Endothelial cell of hepatic sinusoid (primary cell): ENCODE measurements at regions not wholly inside any gene's neighbourhood (a gene's known extent, or its start where the extent isn't known, plus 50 kb on each side); places are given as distances from the start of the nearest gene placed in this dataset.

Source experiments
- in situ Hi-C: cut with HindIII; loops from 2 replicates; pipeline ENCODE4 v1.10.0; 2017; ENCODE audit warnings: low sequenced_read_pairs

GRCh38 chr10:88081457-88082054, 218.1 kb downstream of the PTEN start:
- in situ Hi-C loops = no loop called here

DNA sequence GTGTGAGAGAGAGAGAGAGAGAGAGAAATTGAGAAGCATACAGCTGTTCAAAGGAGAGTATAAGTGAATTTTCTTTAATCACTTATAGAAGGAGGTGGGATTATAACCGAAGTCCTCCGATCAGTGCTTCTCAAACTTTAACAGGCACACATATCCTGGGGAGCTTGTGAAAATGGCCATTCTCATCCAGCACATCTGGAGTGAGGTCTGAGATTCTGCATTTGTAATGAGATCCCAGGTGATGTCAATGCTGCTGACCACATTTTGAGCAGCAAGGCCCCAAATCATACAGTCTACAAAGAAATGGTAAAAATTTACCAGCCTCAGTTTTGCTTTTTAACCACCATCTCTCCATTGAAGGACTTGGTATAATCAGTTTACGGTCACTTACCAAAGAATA, 219.0 kb downstream of the PTEN start:
- in situ Hi-C loops = no loop called here

DNA sequence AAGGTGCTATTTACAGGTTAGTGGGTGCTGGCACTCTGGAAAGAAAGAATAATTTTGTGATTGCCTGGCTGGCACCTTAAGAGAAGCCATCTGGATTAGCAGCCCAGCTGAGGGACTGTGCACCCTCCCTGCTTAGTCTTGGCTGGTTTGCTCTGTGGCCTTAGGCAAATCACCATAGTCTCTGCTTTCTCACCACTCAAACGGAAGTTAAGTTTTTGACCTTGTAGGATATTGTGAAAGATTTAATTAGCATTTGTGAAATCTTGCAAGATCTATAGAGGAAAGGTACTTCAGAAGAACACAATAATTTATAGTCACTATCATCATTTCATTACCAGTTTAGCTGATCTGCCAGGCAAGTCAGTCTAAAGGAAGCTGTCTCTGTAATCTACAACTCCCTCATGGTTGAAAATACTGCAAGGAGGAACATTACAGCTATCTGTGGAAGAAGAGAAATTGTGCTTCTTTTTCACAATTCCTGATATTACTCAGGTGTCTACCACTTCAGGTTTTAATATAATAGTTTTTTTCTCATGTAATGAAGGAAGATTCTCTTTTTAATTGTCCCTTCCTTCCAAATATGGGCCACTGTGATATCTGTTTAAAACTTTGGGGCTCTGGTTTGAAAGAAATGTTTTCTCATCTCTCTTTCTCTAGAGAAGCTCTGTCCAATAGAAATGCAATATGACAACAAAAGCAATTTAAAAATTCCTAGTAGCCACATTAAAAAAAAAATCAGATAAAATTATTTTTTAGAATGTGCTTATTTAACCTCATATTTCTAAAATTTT, 219.6 kb downstream of the PTEN start:
- in situ Hi-C loops = no loop called here

GRCh38 chr10:88083597-88083989, 220.2 kb downstream of the PTEN start:
- in situ Hi-C loops = no loop called here

DNA sequence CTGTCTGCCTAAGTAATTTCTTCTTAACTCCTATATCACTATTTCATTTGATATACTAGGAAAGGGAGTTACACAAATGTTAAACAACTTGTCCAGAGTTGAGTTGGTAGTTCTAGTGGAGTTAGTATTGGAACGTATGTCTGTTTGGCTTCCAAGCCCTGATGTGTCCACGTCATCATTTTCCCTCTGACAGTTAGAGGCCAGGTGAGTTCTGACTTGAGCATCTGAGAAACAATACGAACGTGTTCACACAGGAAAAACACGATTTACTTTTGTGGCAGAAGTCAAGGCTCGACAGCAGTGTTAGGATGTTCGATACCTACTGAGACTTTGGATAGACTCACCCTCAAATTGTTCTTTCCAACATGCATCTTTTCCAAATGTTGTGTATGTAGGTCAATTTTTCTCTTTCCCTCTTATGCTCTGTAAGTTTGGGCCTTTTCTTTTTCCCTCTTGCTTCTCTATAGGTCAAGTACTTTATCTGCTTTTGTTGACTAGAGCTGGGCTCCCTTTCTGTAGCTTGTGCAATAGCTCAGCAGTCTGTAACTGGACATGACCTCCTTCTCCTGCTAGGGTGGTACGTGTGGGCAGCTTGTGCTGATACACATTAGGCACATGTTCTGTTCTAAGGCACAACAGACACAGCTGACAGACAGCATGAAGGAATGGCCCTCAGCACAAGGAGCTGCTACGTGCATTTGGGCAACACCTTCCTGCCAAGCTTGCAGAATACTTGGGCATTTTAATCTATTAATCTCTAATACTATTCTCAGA, 222.9 kb downstream of the PTEN start:
- in situ Hi-C loops = no loop called here

- in situ Hi-C loops = no loop called here
Measured at GRCh38 chr10:88088441-88089340, 225.3 kb downstream of the PTEN start.

GRCh38 chr10:88089498-88089897, 226.1 kb downstream of the PTEN start:
- in situ Hi-C loops = no loop called here

GRCh38 chr10:88090568-88091214, 227.3 kb downstream of the PTEN start:
- in situ Hi-C loops = no loop called here

- in situ Hi-C loops = no loop called here
Measured at GRCh38 chr10:88091490-88092061, 228.2 kb downstream of the PTEN start.

DNA sequence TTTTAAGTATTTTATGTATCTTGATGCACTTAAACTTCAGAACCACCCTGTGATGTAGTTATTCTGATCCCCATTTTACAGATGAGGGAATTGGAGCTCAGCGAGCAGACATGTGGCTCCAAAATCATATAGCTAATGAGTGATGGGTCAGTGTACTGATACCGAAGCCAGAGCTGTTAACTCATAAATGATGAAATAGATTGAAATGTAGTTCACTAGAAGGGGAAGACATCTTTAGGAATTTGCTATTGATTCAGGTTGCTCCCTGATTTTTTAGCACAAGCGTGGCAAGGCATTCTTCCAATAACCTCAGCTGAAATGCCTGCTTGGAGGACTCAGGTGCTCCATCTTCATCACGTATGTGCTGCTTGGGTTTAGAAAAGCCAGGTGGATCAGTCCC, 228.8 kb downstream of the PTEN start:
- in situ Hi-C loops = no loop called here

- in situ Hi-C loops = no loop called here
Measured at GRCh38 chr10:88092973-88093372, 229.5 kb downstream of the PTEN start.

DNA sequence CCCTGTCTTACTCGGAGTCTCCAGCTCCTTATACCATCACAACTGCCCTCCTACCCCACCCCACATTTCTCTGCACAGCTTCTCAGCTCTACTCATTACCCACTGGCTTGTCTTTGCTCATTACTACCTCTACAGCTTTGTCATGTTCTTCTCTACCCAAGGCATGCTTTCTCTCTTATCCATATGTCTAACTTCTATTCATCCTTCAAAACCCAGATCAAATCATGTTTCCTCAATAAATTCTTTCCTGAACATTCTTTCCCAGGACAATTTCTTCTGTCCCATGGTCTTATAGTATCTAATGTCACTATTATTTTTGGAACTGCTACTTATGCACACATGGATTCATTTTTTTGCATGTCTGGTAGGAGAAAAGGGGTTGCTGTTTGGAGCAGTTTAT, 231.4 kb downstream of the PTEN start:
- in situ Hi-C loops = loop anchor here (5.0 kb wide), 1 partner anchor 47 kb away; no protein-coding TSS in a partner anchor

GRCh38 chr10:88095223-88095721, 231.8 kb downstream of the PTEN start:
- in situ Hi-C loops = loop anchor here (5.0 kb wide), 1 partner anchor 48 kb away; no protein-coding TSS in a partner anchor

GRCh38 chr10:88095778-88096431, 232.5 kb downstream of the PTEN start:
- in situ Hi-C loops = loop anchor here (5.0 kb wide), 1 partner anchor 49 kb away; no protein-coding TSS in a partner anchor

DNA sequence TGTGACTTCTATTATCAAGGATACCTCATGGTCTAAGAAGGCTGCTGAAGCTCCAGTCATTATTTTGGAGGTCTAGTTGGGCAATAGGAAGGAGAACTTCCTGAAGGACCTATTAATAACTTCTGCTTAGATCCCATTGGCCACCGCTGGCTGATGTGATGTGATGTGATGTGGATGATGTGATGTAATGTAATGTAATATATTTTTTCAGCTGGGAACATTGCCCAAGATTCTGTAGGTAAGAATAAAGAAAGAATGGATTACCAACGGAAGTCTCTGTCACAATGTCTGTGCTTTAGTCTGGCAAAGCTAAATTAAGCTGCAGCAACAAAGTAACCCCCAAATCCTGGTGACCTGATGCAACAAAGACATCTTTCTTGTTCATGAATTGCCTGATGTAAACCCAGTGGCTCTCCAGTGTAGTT, 233.7 kb downstream of the PTEN start:
- in situ Hi-C loops = loop anchor here (5.0 kb wide), 1 partner anchor 50 kb away; no protein-coding TSS in a partner anchor

DNA sequence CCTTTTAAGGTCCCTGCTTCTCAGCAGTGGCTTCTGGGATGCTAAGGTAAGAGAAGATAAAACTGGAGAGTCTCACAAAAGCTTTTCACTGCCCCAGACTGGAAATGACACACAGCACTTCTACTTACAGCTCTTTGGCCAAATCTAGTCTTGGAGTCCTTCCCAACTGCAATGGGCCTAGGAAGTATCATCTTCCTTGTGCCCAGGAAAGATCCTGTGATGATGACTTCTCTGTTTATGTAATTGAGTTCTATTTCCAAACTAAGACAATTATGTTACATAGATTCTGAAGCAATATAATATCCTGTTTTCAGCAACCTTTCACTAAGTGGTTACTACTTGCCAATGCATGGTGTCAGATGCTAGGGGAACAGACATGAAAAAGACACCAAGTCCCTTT, 234.1 kb downstream of the PTEN start:
- in situ Hi-C loops = loop anchor here (5.0 kb wide), 1 partner anchor 50 kb away; no protein-coding TSS in a partner anchor

GRCh38 chr10:88100281-88100680, 236.9 kb downstream of the PTEN start:
- in situ Hi-C loops = no loop called here

DNA sequence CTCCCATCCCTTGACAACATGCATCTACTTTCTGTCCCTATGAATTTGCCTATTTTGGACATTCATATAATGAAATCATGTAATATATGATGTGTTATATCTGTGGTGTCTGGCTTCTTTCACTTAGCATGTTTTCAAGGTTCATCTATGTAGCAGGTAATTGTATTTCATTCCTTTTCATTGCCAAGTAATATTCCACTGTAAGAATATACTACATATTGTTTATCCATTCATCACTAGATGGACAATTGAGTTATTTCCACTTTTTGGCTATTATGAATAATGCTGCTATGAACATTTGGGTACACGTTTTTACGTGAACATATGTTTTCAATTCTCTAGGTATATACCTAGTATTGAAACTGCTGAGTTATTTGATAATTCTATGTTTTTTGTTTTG, 238.2 kb downstream of the PTEN start:
- in situ Hi-C loops = no loop called here

GRCh38 chr10:88103576-88103975, 240.2 kb downstream of the PTEN start:
- in situ Hi-C loops = no loop called here
